SK-N-SH (cell line): ENCODE measurements at regions not wholly inside any gene's neighbourhood (a gene's known extent, or its start where the extent isn't known, plus 50 kb on each side); places are given as distances from the start of the nearest gene placed in this dataset.

Experiments used
- CTCF ChIP-seq: fragments of 200-600 bp; sonication (generic); IDR thresholded peaks from 2 replicates; pipeline ENCODE4 v1.6.1; 2017; ENCODE audit warnings: antibody characterized with exemption, mild to moderate bottlenecking, moderate library complexity
- FOXM1 ChIP-seq: IDR thresholded peaks from 2 replicates; pipeline ENCODE4 v1.4.0; 2012; ENCODE audit warnings: low read depth, mild to moderate bottlenecking
- GABPA ChIP-seq: IDR thresholded peaks from 2 replicates; pipeline ENCODE4 v1.4.0; 2012; ENCODE audit warnings: low read depth, mild to moderate bottlenecking
- NFIC ChIP-seq: IDR thresholded peaks from 2 replicates; pipeline ENCODE4 v1.4.0; 2012; ENCODE audit warnings: borderline replicate concordance
- POLR2AphosphoS5 ChIP-seq: IDR thresholded peaks from 2 replicates; pipeline ENCODE4 v1.6.1; 2012; ENCODE audit warnings: low read depth, low read length
- TAF1 ChIP-seq: IDR thresholded peaks from 2 replicates; pipeline ENCODE4 v1.6.1; 2012; ENCODE audit warnings: low read depth, mild to moderate bottlenecking, low read length, moderate library complexity, borderline replicate concordance

- no peak for TF ChIP-seq CTCF
- no peak for TF ChIP-seq FOXM1
- no peak for TF ChIP-seq POLR2AphosphoS5
- TF ChIP-seq TAF1 = no peak
- TF ChIP-seq NFIC = no peak
- no peak for TF ChIP-seq GABPA
These were observed 112.8 kb upstream of the USP25 start for GRCh38 chr21:15616864-15617574.
